ENCODE measurements at regions not wholly inside any gene's neighbourhood (a gene's known extent, or its start where the extent isn't known, plus 50 kb on each side); places are given as distances from the start of the nearest gene placed in this dataset.
"Not testable (repeated sequence)": the region's sequence is repeated elsewhere in the genome, so short reads cannot be mapped to it uniquely, and the experiment has no call there.

DNA sequence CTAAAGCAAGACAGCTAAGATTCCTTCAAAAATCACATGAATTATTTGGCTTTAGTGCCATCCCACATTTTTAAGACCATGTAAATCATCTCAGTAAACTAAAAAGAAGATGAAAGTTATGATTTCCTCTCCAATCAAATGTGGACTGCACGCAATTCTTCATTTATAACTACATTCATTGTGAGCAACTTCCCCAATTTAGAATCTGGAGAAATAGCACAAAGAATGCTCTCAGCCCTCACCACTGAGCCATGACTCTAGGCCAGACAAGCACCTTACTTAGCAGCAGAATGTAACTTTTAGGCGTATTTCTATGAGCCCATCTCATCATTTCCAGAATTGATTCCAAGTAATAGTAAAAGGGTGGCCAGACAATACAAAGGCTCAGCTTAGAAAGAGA lies 616.6 kb downstream of the TLE1 start:
- intact Hi-C loops (cut with DNase I) = no loop called here
- DNase-seq (ENCODE audit: low spot score) = no peak

DNA sequence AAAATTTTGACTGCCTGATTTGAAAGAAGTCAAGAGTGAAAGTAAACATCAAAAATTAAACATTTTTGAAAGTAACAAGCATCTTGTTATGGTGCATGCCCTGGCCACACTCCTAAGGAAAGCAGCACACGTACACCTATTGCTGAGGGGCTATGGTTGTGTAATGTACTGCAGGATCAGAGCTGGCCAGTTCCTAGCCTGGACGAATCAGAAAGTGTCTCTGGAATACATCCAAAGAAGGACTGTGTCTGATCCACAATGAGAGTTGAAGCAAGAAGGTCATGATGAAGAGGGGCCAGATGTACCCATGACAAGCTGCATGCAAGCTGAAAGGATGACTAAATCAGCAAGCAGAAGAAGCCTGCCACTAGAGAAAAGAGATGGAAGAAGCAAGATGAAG lies 618.2 kb downstream of the TLE1 start:
- DNase-seq (ENCODE audit: low spot score) = no peak
- intact Hi-C loops (cut with DNase I) = no loop called here

DNA sequence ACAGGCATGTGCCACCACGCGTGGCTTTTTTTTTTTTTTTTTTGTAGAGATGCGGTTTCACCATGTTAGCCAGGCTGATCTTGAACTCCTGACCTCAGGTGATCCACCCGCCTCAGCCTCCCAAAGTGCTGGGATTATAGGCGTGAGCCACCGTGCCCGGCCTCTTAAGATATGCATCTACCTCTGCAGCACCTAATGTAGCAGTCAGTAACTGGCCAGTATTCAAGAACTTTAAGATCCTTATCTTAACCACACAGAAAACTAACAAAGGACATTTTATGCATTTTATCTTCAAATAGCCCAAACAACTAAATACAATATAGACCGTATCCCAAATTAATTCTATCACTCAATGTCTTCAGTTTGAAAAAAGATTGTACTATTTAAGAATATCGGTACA lies 618.7 kb downstream of the TLE1 start:
- intact Hi-C loops (cut with DNase I) = no loop called here
- DNase-seq (ENCODE audit: low spot score) = no peak

- no peak for DNase-seq (ENCODE audit: low spot score)
- intact Hi-C loops (cut with DNase I) = no loop called here
Observed at GRCh38 chr9:81069923-81070322, 619.4 kb downstream of the TLE1 start.

GRCh38 chr9:81069038-81069795 lies 620.1 kb downstream of the TLE1 start:
- no peak for DNase-seq (ENCODE audit: low spot score)
- intact Hi-C loops (cut with DNase I) = no loop called here

- DNase-seq (ENCODE audit: low spot score); intact Hi-C loops (cut with DNase I): not testable (repeated sequence)
Observed at GRCh38 chr9:81062995-81063394, 626.4 kb downstream of the TLE1 start.

DNA sequence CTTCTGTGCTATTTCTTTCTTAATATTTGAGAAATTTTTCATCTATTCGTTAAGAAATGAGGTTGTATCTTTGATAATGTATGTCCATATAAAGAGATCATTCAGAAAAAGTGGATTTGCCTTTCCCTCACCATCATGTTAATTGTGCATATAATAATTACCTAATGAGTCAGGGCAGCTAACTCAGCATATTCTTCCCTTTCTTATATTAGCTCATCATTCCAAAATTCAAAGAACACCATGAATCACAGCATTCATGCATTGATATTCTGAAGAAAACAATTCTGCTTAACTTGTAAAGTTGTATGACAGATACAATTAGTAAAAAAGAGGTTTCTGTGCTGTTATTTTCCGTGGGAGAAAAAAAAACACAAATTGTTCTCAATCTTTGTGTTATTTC lies 630.6 kb downstream of the TLE1 start:
- intact Hi-C loops (cut with DNase I) = no loop called here
- DNase-seq (ENCODE audit: low spot score) = no peak

DNA sequence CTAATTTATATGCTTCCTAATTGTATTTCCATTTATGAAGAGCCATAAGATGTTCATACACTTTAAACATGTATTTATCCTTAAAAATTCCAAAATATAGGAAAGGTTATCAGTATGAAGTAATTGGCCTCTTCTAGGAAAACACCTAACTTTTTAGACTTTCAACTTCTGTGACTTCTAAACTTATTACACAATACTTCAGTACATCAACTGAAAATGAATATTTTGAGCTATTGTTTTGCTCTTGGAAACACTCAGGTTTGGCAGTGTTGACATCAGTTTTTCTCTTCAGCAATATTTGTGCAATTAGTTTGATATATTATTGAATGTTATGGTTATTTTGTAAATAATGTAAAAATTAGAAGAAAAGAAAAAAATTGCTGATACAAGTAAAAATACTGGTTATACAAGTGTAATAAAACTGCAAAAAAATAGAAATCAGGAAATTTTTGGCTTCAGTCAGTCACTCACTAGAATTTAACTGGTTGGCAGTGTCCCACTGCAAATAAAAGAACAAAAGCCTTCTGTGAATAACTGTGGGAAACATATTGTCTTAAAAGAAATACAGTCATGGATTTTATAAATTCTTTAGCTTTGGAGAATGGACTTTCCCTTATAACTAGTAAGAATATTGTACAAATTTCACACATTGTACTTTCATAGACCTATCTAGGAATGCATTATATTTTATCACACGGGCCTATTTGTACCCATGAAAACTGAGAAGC lies 635.9 kb downstream of the TLE1 start:
- intact Hi-C loops (cut with DNase I) = no loop called here
- no peak for DNase-seq (ENCODE audit: low spot score)

GRCh38 chr9:81052846-81053245 lies 636.5 kb downstream of the TLE1 start:
- intact Hi-C loops (cut with DNase I) = no loop called here
- DNase-seq (ENCODE audit: low spot score) = no peak

DNA sequence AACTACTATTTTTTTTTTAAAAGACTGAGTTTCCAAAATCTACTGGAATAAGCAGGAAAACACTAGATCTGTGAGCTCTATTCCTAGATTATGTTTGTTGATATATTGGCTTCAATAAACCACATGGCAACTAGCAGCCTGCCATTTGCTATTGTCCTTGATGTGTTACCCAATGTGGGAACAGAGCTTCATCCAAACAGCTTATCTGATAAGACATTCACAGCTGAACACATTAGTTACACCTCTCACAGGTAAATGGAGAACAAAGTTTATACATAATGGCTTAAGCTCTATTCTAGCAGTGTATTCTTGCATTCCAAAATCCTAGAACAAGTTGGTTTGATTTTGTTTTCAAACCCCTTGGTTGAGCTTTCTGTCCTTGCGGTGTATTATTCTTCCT lies 642.1 kb downstream of the TLE1 start:
- intact Hi-C loops (cut with DNase I) = no loop called here

DNA sequence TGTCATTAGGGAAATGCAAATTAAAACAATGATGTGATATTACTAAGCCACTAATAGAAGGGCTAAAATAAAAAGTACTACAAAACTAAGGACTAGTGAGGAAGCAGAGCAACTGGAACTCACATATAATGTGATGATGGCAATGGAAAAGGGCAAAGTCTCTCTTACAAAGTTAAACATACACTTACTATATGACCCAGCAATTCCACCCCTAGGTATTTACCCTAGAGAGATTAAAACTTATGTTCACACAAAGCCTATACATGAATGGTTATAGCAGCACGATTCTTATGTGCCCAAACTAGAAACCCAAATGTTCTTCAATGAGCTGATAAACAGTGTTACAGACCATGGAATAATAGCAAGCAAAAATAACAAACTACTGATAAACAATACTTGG lies 643.7 kb downstream of the TLE1 start:
- DNase-seq (ENCODE audit: low spot score) = no peak
- intact Hi-C loops (cut with DNase I) = no loop called here

More for the DNA sequence above, 642.1 kb downstream of the TLE1 start:
- DNase-seq (ENCODE audit: low spot score) = no peak

DNA sequence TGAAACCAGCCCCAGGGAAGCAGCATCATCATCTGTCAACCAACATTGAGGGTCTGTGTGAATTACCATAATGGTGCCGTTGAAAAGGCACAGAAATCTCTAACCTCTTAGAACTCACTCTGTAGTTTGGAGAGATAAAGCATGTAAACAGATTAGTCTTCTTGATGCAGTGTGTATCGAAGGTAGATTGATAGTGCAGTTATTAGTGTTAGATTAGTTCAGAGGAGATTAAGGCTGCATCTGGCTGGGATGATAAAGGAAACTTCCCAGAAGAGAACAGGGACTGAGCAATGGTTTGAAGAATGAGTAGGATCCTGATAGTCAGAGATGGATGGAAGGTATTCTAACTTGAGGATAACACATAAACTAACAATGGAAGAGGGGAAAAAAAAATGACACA lies 651.5 kb downstream of the TLE1 start:
- DNase-seq (ENCODE audit: low spot score) = no peak
- intact Hi-C loops (cut with DNase I) = loop anchor here in 1 of 2 donors (10.0 kb wide), 1 partner anchor 287 kb away; no protein-coding TSS in a partner anchor

DNA sequence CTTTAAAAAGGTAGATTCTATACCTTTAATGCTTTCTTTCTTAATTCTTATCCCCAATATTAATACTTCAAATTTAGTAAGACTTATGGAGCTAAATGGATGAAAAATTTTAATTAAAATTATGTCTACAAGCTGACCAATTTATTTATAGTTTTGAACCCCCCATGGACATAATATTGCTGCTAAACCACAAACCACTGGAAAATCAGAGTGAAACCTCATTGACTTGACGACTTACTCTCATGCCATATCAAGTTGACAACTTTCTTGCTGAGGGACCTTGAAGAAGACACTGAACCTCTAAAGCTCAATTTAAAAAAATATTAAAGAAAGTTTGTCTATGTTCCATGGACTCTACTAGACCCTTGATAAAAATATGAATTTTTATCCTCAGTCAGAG lies 653.7 kb downstream of the TLE1 start:
- no peak for DNase-seq (ENCODE audit: low spot score)
- intact Hi-C loops (cut with DNase I) = loop anchor here in 1 of 2 donors (10.0 kb wide), 1 partner anchor 289 kb away; no protein-coding TSS in a partner anchor

- DNase-seq (ENCODE audit: low spot score) = no peak
- intact Hi-C loops (cut with DNase I) = loop anchor here in 1 of 2 donors (10.0 kb wide), 1 partner anchor 290 kb away; no protein-coding TSS in a partner anchor
Observed at GRCh38 chr9:81035171-81035570, 654.2 kb downstream of the TLE1 start.

GRCh38 chr9:81032831-81033230 lies 656.5 kb downstream of the TLE1 start:
- intact Hi-C loops (cut with DNase I) = loop anchor here in 1 of 2 donors (10.0 kb wide), 1 partner anchor 292 kb away; no protein-coding TSS in a partner anchor
- DNase-seq (ENCODE audit: low spot score) = no peak

- DNase-seq (ENCODE audit: low spot score) = peak; percentile 82
- intact Hi-C loops (cut with DNase I) = loop anchor here in 1 of 2 donors (10.0 kb wide), 1 partner anchor 293 kb away; no protein-coding TSS in a partner anchor
Observed at GRCh38 chr9:81032030-81032572, 657.2 kb downstream of the TLE1 start.

- no peak for DNase-seq (ENCODE audit: low spot score)
- intact Hi-C loops (cut with DNase I) = loop anchor here in 1 of 2 donors (10.0 kb wide), 1 partner anchor 293 kb away; no protein-coding TSS in a partner anchor
Observed at GRCh38 chr9:81031422-81032029, 657.8 kb downstream of the TLE1 start.

GRCh38 chr9:81030027-81030426 lies 659.3 kb downstream of the TLE1 start:
- intact Hi-C loops (cut with DNase I) = loop anchor here in 1 of 2 donors (10.0 kb wide), 1 partner anchor 295 kb away; no protein-coding TSS in a partner anchor
- DNase-seq (ENCODE audit: low spot score) = no peak

DNA sequence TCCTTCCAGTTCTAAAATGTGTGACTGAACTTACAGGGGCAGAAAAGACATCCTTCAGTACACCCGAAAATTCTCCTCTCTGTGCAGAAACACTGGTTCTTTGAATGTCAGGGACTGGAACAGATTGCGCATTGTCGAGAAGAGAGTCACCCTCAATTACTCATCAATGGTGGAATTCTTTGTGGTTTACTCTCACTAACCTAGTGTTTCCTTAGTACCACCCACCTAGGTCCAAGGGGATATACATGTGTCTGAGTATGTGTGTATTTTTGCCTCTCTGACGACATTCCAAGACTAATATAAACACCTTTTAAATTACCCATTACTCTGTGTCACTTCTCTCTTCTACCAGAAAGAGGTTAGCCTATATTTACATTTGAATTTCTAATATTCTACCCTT lies 660.8 kb downstream of the TLE1 start:
- DNase-seq (ENCODE audit: low spot score) = no peak
- intact Hi-C loops (cut with DNase I) = no loop called here

DNA sequence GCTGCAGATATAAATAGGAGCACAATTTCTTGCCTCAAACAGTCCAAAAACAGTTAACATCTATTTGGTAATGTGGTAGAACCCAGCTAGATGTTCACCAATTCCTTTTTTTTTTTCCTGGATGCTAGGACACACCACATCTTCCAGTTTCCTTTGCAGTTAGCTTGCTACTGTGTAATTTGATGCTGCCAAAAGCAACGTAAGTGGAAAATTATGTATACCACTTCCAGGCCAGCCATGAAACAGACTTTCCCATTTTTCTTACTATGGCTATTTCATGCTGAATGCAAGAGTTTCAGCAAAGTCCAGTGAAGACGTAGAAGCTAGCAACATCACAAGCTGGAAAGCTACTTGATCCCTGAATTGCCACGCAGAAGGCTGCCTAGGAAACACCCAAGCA lies 667.2 kb downstream of the TLE1 start:
- no peak for DNase-seq (ENCODE audit: low spot score)
- intact Hi-C loops (cut with DNase I) = no loop called here
